ENCODE measurements at regions not wholly inside any gene's neighbourhood (a gene's known extent, or its start where the extent isn't known, plus 50 kb on each side); places are given as distances from the start of the nearest gene placed in this dataset.

GRCh38 chr21:35764586-35764985 is 295.7 kb downstream of the SETD4 start:
- Mint-ChIP-seq H3K27ac (no peak overlapping the region), H3K27me3 (peaks cover 8% of the 10 kb centered on the region), H3K4me3 (no peak overlapping the region), H3K9me3 (peaks cover 0 to 4% (median 0%) of the 10 kb centered on the region in 3 donors), H3K36me3 (no peaks in the 10 kb centered on the region), H3K4me1 (peaks cover 0 to 2% (median 0%) of the 10 kb centered on the region in 3 donors)

GRCh38 chr21:35764077-35764476 is 296.2 kb downstream of the SETD4 start:
- Mint-ChIP-seq H3K4me3 (no peak overlapping the region), H3K36me3 (no peaks in the 10 kb centered on the region), H3K9me3 (peaks cover 0 to 6% (median 0%) of the 10 kb centered on the region in 3 donors), H3K4me1 (peaks cover 0 to 2% (median 0%) of the 10 kb centered on the region in 3 donors), H3K27me3 (peaks cover 8% of the 10 kb centered on the region), H3K27ac (no peak overlapping the region)

GRCh38 chr21:35754583-35754982 is 305.7 kb downstream of the SETD4 start:
- no peaks in the 10 kb centered on the region for H3K4me1 Mint-ChIP-seq
- no peak overlapping the region for H3K4me3 Mint-ChIP-seq
- H3K9me3 Mint-ChIP-seq, result peaks cover 0 to 4% (median 0%) of the 10 kb centered on the region in 3 donors
- peaks cover 13% of the 10 kb centered on the region for H3K27me3 Mint-ChIP-seq
- no peaks in the 10 kb centered on the region for H3K36me3 Mint-ChIP-seq
- no peak overlapping the region for H3K27ac Mint-ChIP-seq

- Mint-ChIP-seq H3K4me1 (no peaks in the 10 kb centered on the region), H3K27ac (no peak overlapping the region), H3K9me3 (peaks cover 0 to 2% (median 0%) of the 10 kb centered on the region in 3 donors), H3K4me3 (no peak overlapping the region), H3K36me3 (no peaks in the 10 kb centered on the region), H3K27me3 (peaks cover 13% of the 10 kb centered on the region)
Measured at GRCh38 chr21:35753308-35753707, 307.0 kb downstream of the SETD4 start.

GRCh38 chr21:35751171-35751570 is 309.2 kb downstream of the SETD4 start:
- no peaks in the 10 kb centered on the region for H3K36me3 Mint-ChIP-seq
- no peak overlapping the region for H3K27ac Mint-ChIP-seq
- H3K27me3 Mint-ChIP-seq, result peaks cover 9% of the 10 kb centered on the region
- no peak overlapping the region for H3K4me3 Mint-ChIP-seq
- H3K4me1 Mint-ChIP-seq, result no peaks in the 10 kb centered on the region
- H3K9me3 Mint-ChIP-seq, result peaks cover 0 to 2% (median 0%) of the 10 kb centered on the region in 3 donors

GRCh38 chr21:35749904-35750303 is 310.4 kb downstream of the SETD4 start:
- Mint-ChIP-seq H3K9me3 (peaks cover 0 to 3% (median 0%) of the 10 kb centered on the region in 3 donors), H3K4me3 (no peak overlapping the region), H3K36me3 (no peaks in the 10 kb centered on the region), H3K27ac (no peak overlapping the region), H3K27me3 (peaks cover 15% of the 10 kb centered on the region), H3K4me1 (peaks cover 0 to 5% (median 2%) of the 10 kb centered on the region in 3 donors)

- no peaks in the 10 kb centered on the region for H3K36me3 Mint-ChIP-seq
- peaks cover 0 to 5% (median 2%) of the 10 kb centered on the region in 3 donors for H3K4me1 Mint-ChIP-seq
- H3K9me3 Mint-ChIP-seq, result peaks cover 0 to 3% (median 0%) of the 10 kb centered on the region in 3 donors
- peaks cover 16% of the 10 kb centered on the region for H3K27me3 Mint-ChIP-seq
- no peak overlapping the region for H3K4me3 Mint-ChIP-seq
- no peak overlapping the region for H3K27ac Mint-ChIP-seq
Measured at GRCh38 chr21:35748678-35749314, 311.5 kb downstream of the SETD4 start.

GRCh38 chr21:35743571-35743970 is 316.8 kb downstream of the SETD4 start:
- peaks cover 2% of the 10 kb centered on the region for H3K36me3 Mint-ChIP-seq
- peaks cover 0 to 5% (median 2%) of the 10 kb centered on the region in 3 donors for H3K4me1 Mint-ChIP-seq
- H3K4me3 Mint-ChIP-seq, result no peak overlapping the region
- peaks cover 13% of the 10 kb centered on the region for H3K27me3 Mint-ChIP-seq
- no peak overlapping the region for H3K27ac Mint-ChIP-seq
- peaks cover 0 to 5% (median 3%) of the 10 kb centered on the region in 3 donors for H3K9me3 Mint-ChIP-seq

GRCh38 chr21:35738347-35738961 is 321.9 kb downstream of the SETD4 start:
- peaks cover 2 to 15% (median 6%) of the 10 kb centered on the region in 3 donors for H3K9me3 Mint-ChIP-seq
- no peak overlapping the region for H3K27ac Mint-ChIP-seq
- H3K27me3 Mint-ChIP-seq, result peaks cover 10% of the 10 kb centered on the region
- H3K36me3 Mint-ChIP-seq, result peaks cover 4% of the 10 kb centered on the region
- no peaks in the 10 kb centered on the region for H3K4me1 Mint-ChIP-seq
- no peak overlapping the region for H3K4me3 Mint-ChIP-seq

- peaks cover 4% of the 10 kb centered on the region for H3K36me3 Mint-ChIP-seq
- no peaks in the 10 kb centered on the region for H3K4me1 Mint-ChIP-seq
- H3K27ac Mint-ChIP-seq, result no peak overlapping the region
- peak overlapping the region in 1 of 4 donors; percentile 18 for H3K4me3 Mint-ChIP-seq
- H3K9me3 Mint-ChIP-seq, result peaks cover 2 to 15% (median 6%) of the 10 kb centered on the region in 3 donors
- H3K27me3 Mint-ChIP-seq, result peaks cover 10% of the 10 kb centered on the region
Measured at GRCh38 chr21:35737899-35738346, 322.4 kb downstream of the SETD4 start.

- H3K27me3 Mint-ChIP-seq, result peaks cover 10% of the 10 kb centered on the region
- H3K4me3 Mint-ChIP-seq, result no peak overlapping the region
- H3K9me3 Mint-ChIP-seq, result peaks cover 2 to 15% (median 6%) of the 10 kb centered on the region in 3 donors
- H3K36me3 Mint-ChIP-seq, result peaks cover 4% of the 10 kb centered on the region
- no peak overlapping the region for H3K27ac Mint-ChIP-seq
- no peaks in the 10 kb centered on the region for H3K4me1 Mint-ChIP-seq
Measured at GRCh38 chr21:35737449-35737848, 322.9 kb downstream of the SETD4 start.

- Mint-ChIP-seq H3K4me1 (no peaks in the 10 kb centered on the region), H3K36me3 (peaks cover 2% of the 10 kb centered on the region), H3K4me3 (no peak overlapping the region), H3K9me3 (peaks cover 2 to 12% (median 3%) of the 10 kb centered on the region in 3 donors), H3K27me3 (peaks cover 11% of the 10 kb centered on the region), H3K27ac (no peak overlapping the region)
Measured at GRCh38 chr21:35732788-35733187, 327.5 kb downstream of the SETD4 start.

GRCh38 chr21:35730325-35730724 is 330.0 kb downstream of the SETD4 start:
- Mint-ChIP-seq H3K4me3 (no peak overlapping the region), H3K27ac (no peak overlapping the region), H3K4me1 (no peaks in the 10 kb centered on the region), H3K9me3 (peaks cover 0 to 10% (median 0%) of the 10 kb centered on the region in 3 donors), H3K27me3 (peaks cover 12% of the 10 kb centered on the region), H3K36me3 (no peaks in the 10 kb centered on the region)

GRCh38 chr21:35727830-35728229 is 332.5 kb downstream of the SETD4 start:
- Mint-ChIP-seq H3K4me1 (no peaks in the 10 kb centered on the region), H3K9me3 (peaks cover 0 to 3% (median 0%) of the 10 kb centered on the region in 3 donors), H3K27me3 (peaks cover 9% of the 10 kb centered on the region), H3K36me3 (peaks cover 2% of the 10 kb centered on the region), H3K4me3 (no peak overlapping the region), H3K27ac (no peak overlapping the region)

- Mint-ChIP-seq H3K27me3 (peaks cover 7% of the 10 kb centered on the region), H3K4me1 (no peaks in the 10 kb centered on the region), H3K4me3 (no peak overlapping the region), H3K9me3 (peaks cover 0 to 3% (median 0%) of the 10 kb centered on the region in 3 donors), H3K36me3 (peaks cover 2% of the 10 kb centered on the region), H3K27ac (no peak overlapping the region)
Measured at GRCh38 chr21:35724156-35724555, 336.2 kb downstream of the SETD4 start.

GRCh38 chr21:35721701-35722100 is 338.6 kb downstream of the SETD4 start:
- no peak overlapping the region for H3K27ac Mint-ChIP-seq
- H3K4me3 Mint-ChIP-seq, result no peak overlapping the region
- no peaks in the 10 kb centered on the region for H3K9me3 Mint-ChIP-seq
- peaks cover 2% of the 10 kb centered on the region for H3K36me3 Mint-ChIP-seq
- peaks cover 9% of the 10 kb centered on the region for H3K27me3 Mint-ChIP-seq
- no peaks in the 10 kb centered on the region for H3K4me1 Mint-ChIP-seq

All from IgD-negative memory B cell (primary cell).